HCT116 (cell line): ENCODE measurements at regions not wholly inside any gene's neighbourhood (a gene's known extent, or its start where the extent isn't known, plus 50 kb on each side); places are given as distances from the start of the nearest gene placed in this dataset.

Experiments
- ATAC-seq: fragments of 200-7000 bp; cut with Tn5 transposase; 2 replicates; pipeline ENCODE4 v1.9.1; 2020; ENCODE audit warnings: mild to moderate bottlenecking, moderate library complexity
- BruUV-seq: library from RNA; stranded (reverse); fragments of 400-500 nt; replicated peaks from 2 replicates; lab custom pipeline; 2021; lab: Mats Ljungman, UMichigan
- CTCF ChIA-PET: fragments of 300-600 bp; sonication (Branson Sonifier 250); formaldehyde crosslinking; loops from one replicate; lab custom pipeline; 2021; ENCODE audit warnings: antibody characterized with exemption; lab: Charles Lee
- POLR2A ChIA-PET: fragments of 300-600, 350-600 bp; sonication (Branson Sonifier 250); formaldehyde crosslinking; loops from one replicate; lab custom pipeline; 2021; ENCODE audit warnings: antibody characterized with exemption; lab: Charles Lee
- RAD21 ChIA-PET, 2 experiments: fragments of 300-600 bp; sonication (Branson Sonifier 250); formaldehyde crosslinking; loops; one replicate each; lab custom pipeline; 2023; ENCODE audit warnings: low total read pairs in 2 of 2; ENCODE audit not compliant: uncharacterized antibody in 2 of 2, unreplicated experiment in 2 of 2, low non-redundant PET in 1 of 2; lab: Charles Lee
- DNase-seq: peaks from one replicate; pipeline ENCODE4 v3.0.0-alpha.2; 2010; ENCODE audit warnings: low read depth, low spot score
- H2AFZ ChIP-seq: fragments of 200-600 bp; shearing (Covaris generic), sonication (generic); 2 replicates; pipeline ENCODE4 v1.6.1; 2017; ENCODE audit warnings: low read depth, mixed run types, mixed read lengths, antibody characterized with exemption, low read length; ENCODE audit not compliant: poor library complexity, severe bottlenecking
- H3K27ac ChIP-seq: 2 replicates; pipeline ENCODE4 v1.5.1; 2012; ENCODE audit warnings: low read depth, low read length
- H3K27me3 ChIP-seq: fragments of 200-600 bp; sonication (generic); 2 replicates; pipeline ENCODE4 v1.6.1; 2016; ENCODE audit warnings: mixed run types, low read length, mixed read lengths; ENCODE audit not compliant: insufficient read depth
- H3K36me3 ChIP-seq, 2 experiments: fragments of 200-500 bp in 1 of 2; fragments of 200-600 bp in 1 of 2; sonication (Bioruptor generic) in 1 of 2; sonication (generic) in 1 of 2; 2 replicates each; pipeline versions ENCODE4 v1.5.1 to v1.6.1; 2014 to 2016; ENCODE audit warnings: low read length in 2 of 2, inconsistent platforms in 1 of 2, mixed read lengths in 1 of 2, mixed run types in 1 of 2; ENCODE audit not compliant: insufficient read depth in 2 of 2, control insufficient read depth in 1 of 2
- H3K4me1 ChIP-seq, 2 experiments: fragments of 200-600 bp in 1 of 2; sonication (generic) in 1 of 2; 2 replicates each; pipeline versions ENCODE4 v1.5.1 to v1.6.1; 2012 to 2017; ENCODE audit warnings: low read length in 2 of 2, inconsistent platforms in 1 of 2, mild to moderate bottlenecking in 1 of 2, mixed read lengths in 1 of 2, mixed run types in 1 of 2, moderate library complexity in 1 of 2; ENCODE audit not compliant: insufficient read depth in 2 of 2, control insufficient read depth in 1 of 2
- H3K4me2 ChIP-seq: fragments of 200-600 bp; sonication (generic); 2 replicates; pipeline ENCODE4 v1.6.1; 2017; ENCODE audit warnings: mixed run types, low read length, mixed read lengths
- H3K4me3 ChIP-seq, 2 experiments: fragments of 200-600 bp in 1 of 2; sonication (generic) in 1 of 2; replicated peaks in 1 of 2; 2 replicates each; pipeline ENCODE4 v1.5.1; 2011 to 2016; ENCODE audit warnings: low read length in 2 of 2, control low read depth in 1 of 2, low read depth in 1 of 2, mild to moderate bottlenecking in 1 of 2, mixed read lengths in 1 of 2, mixed run types in 1 of 2
- H3K79me2 ChIP-seq: fragments of 200-600 bp; sonication (generic); 2 replicates; pipeline ENCODE4 v1.6.1; 2017; ENCODE audit warnings: mild to moderate bottlenecking, mixed run types, low read length, moderate library complexity, mixed read lengths; ENCODE audit not compliant: insufficient read depth
- H3K9ac ChIP-seq: fragments of 200-600 bp; sonication (generic); 2 replicates; pipeline ENCODE4 v1.6.1; 2016; ENCODE audit warnings: low read length, mixed read lengths
- H3K9me2 ChIP-seq: fragments of 200-600 bp; sonication (generic), shearing (Covaris generic); 2 replicates; pipeline ENCODE4 v1.6.1; 2017; ENCODE audit warnings: mixed run types, mild to moderate bottlenecking, moderate library complexity; ENCODE audit not compliant: insufficient read depth
- H3K9me3 ChIP-seq, 2 experiments: fragments of 200-500 bp in 1 of 2; fragments of 200-600 bp in 1 of 2; sonication (Bioruptor generic) in 1 of 2; sonication (generic) in 1 of 2; 2 replicates each; pipeline ENCODE4 v1.6.1; 2014 to 2017; ENCODE audit warnings: low read length in 2 of 2, mixed read lengths in 2 of 2, inconsistent platforms in 1 of 2, low read depth in 1 of 2, mild to moderate bottlenecking in 1 of 2, mixed run types in 1 of 2, moderate library complexity in 1 of 2; ENCODE audit not compliant: control insufficient read depth in 1 of 2, insufficient read depth in 1 of 2
- H4K20me1 ChIP-seq: fragments of 200-600 bp; sonication (generic), shearing (Covaris generic); 2 replicates; pipeline ENCODE4 v1.6.1; 2017; ENCODE audit warnings: mixed run types, mild to moderate bottlenecking, moderate library complexity; ENCODE audit not compliant: insufficient read depth
- CBX3 ChIP-seq: IDR thresholded peaks from 2 replicates; pipeline ENCODE4 v1.6.1; 2012; ENCODE audit warnings: low read depth
- EZH2phosphoT487 ChIP-seq: fragments of 200-600 bp; IDR thresholded peaks from 2 replicates; pipeline ENCODE4 v1.6.1; 2018; ENCODE audit warnings: antibody characterized with exemption, borderline replicate concordance
- JUND ChIP-seq: IDR thresholded peaks from 2 replicates; pipeline ENCODE4 v1.6.1; 2012
- POLR2A ChIP-seq: IDR thresholded peaks from 2 replicates; pipeline ENCODE4 v1.7.0; 2011; ENCODE audit warnings: borderline replicate concordance; ENCODE audit not compliant: insufficient read depth, insufficient read length; ENCODE audit errors: extremely low read depth
- POLR2AphosphoS5 ChIP-seq: IDR thresholded peaks from 2 replicates; pipeline ENCODE4 v1.6.1; 2011; ENCODE audit warnings: mild to moderate bottlenecking, low read depth, low read length, moderate library complexity
- SP1 ChIP-seq: IDR thresholded peaks from 2 replicates; pipeline ENCODE4 v1.6.1; 2012; ENCODE audit warnings: low read depth
- TCF7L2 ChIP-seq: IDR thresholded peaks from 2 replicates; pipeline ENCODE4 v1.7.0; 2011; ENCODE audit warnings: borderline replicate concordance, inconsistent platforms; ENCODE audit not compliant: insufficient read depth, insufficient read length; ENCODE audit errors: extremely low read depth
- ZFX ChIP-seq: fragments of 450-650 bp; IDR thresholded peaks from 2 replicates; pipeline ENCODE4 v1.6.1; 2017
- intact Hi-C: fragments of 100-400 bp; cut with micrococcal nuclease; formaldehyde crosslinking; loops from 2 replicates; pipeline ENCODE4 v1.10.0; 2022
- TF ChIP-seq, protein P1 (sequence below): IDR thresholded peaks from 2 replicates; pipeline ENCODE4 v1.6.1; 2012
- TF ChIP-seq, protein P2 (sequence below): IDR thresholded peaks from 2 replicates; pipeline ENCODE4 v1.6.1; 2012; ENCODE audit warnings: low read depth
- TF ChIP-seq, protein P3 (sequence below), 3 experiments: fragments of 200-600 bp in 1 of 3; sonication (generic) in 1 of 3; IDR thresholded peaks in 2 of 3; conservative IDR thresholded peaks in 1 of 3; 2 replicates each; pipeline ENCODE4 v1.5.1; 2012 to 2017; ENCODE audit warnings: low read depth in 2 of 3, low read length in 2 of 3, antibody characterized with exemption in 1 of 3, borderline replicate concordance in 1 of 3, control low read depth in 1 of 3, mild to moderate bottlenecking in 1 of 3, mixed read lengths in 1 of 3, mixed run types in 1 of 3, moderate library complexity in 1 of 3; ENCODE audit not compliant: insufficient read depth in 1 of 3

DNA sequence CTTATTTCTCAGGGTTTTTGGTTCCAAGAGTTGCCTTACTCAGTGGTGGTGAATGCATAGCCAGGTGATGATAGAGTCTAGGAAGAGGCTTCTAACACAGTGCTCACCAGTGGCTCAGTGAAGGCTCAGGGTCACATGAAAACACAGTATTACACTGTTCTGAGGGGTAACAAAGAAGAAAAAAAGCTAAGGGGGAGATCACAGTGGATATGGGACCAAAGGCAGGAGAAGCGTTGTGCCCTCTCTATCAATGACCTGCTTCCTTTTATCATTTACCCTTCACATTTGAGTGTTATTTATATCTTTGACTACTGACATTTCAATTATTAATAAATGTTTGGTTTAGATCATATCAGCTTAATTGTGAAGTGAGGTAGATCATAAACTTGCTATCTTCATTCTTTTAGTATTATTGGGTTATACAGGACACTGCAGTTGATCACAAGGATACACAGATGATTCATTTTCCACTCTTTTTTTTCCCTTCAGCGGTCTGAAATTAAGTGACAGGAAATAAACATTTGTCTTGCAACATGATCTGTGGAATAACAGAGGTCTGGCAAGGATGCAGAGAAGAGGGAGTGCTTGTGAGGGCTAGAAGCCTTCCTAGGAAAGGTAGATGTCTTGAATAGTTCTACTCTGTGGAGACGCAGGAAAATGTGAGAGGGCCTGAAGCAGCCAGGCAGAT, 171.7 kb downstream of the C3orf38 start:
- Histone ChIP-seq H3K4me1 (no peaks in the 10 kb centered on the region), H3K27me3 (no peaks in the 10 kb centered on the region), H3K27ac (no peak overlapping the region), H3K9me2 (no peaks in the 10 kb centered on the region), H3K9ac (no peak overlapping the region), H3K79me2 (no peaks in the 10 kb centered on the region), H3K4me2 (no peak overlapping the region), H3K36me3 (no peaks in the 10 kb centered on the region), H4K20me1 (no peaks in the 10 kb centered on the region), H2AFZ (no peak overlapping the region), H3K4me3 (no peak overlapping the region), H3K9me3 (no peaks in the 10 kb centered on the region; a peak in 1 of 4 replicates)
- TF ChIP-seq CBX3 (no peak), EZH2phosphoT487 (no peak), JUND (no peak), POLR2A (no peak), ZFX (no peak), TCF7L2 (no peak), SP1 (no peak), POLR2AphosphoS5 (no peak)
- TF ChIP-seq, protein P1, sequence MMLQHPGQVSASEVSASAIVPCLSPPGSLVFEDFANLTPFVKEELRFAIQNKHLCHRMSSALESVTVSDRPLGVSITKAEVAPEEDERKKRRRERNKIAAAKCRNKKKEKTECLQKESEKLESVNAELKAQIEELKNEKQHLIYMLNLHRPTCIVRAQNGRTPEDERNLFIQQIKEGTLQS: no peak
- TF ChIP-seq, protein P2, sequence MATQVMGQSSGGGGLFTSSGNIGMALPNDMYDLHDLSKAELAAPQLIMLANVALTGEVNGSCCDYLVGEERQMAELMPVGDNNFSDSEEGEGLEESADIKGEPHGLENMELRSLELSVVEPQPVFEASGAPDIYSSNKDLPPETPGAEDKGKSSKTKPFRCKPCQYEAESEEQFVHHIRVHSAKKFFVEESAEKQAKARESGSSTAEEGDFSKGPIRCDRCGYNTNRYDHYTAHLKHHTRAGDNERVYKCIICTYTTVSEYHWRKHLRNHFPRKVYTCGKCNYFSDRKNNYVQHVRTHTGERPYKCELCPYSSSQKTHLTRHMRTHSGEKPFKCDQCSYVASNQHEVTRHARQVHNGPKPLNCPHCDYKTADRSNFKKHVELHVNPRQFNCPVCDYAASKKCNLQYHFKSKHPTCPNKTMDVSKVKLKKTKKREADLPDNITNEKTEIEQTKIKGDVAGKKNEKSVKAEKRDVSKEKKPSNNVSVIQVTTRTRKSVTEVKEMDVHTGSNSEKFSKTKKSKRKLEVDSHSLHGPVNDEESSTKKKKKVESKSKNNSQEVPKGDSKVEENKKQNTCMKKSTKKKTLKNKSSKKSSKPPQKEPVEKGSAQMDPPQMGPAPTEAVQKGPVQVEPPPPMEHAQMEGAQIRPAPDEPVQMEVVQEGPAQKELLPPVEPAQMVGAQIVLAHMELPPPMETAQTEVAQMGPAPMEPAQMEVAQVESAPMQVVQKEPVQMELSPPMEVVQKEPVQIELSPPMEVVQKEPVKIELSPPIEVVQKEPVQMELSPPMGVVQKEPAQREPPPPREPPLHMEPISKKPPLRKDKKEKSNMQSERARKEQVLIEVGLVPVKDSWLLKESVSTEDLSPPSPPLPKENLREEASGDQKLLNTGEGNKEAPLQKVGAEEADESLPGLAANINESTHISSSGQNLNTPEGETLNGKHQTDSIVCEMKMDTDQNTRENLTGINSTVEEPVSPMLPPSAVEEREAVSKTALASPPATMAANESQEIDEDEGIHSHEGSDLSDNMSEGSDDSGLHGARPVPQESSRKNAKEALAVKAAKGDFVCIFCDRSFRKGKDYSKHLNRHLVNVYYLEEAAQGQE: no peak
- TF ChIP-seq, protein P3, sequence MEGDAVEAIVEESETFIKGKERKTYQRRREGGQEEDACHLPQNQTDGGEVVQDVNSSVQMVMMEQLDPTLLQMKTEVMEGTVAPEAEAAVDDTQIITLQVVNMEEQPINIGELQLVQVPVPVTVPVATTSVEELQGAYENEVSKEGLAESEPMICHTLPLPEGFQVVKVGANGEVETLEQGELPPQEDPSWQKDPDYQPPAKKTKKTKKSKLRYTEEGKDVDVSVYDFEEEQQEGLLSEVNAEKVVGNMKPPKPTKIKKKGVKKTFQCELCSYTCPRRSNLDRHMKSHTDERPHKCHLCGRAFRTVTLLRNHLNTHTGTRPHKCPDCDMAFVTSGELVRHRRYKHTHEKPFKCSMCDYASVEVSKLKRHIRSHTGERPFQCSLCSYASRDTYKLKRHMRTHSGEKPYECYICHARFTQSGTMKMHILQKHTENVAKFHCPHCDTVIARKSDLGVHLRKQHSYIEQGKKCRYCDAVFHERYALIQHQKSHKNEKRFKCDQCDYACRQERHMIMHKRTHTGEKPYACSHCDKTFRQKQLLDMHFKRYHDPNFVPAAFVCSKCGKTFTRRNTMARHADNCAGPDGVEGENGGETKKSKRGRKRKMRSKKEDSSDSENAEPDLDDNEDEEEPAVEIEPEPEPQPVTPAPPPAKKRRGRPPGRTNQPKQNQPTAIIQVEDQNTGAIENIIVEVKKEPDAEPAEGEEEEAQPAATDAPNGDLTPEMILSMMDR (IDR thresholded peaks at IDR 0.05 in 2 of 3, conservative IDR thresholded peaks at IDR 0.05 in 1 of 3; ENCODE audit: borderline replicate concordance in 1 of 3, insufficient read depth in 1 of 3, low read depth in 2 of 3, low read length in 2 of 3): no peak
- intact Hi-C loops: no loop called here
- ChIA-PET POLR2A (no interaction called here), CTCF (no interaction called here), RAD21 (no interaction called here)
- BruUV-seq: no TSS peak
- no peak for DNase-seq
- ATAC-seq: no peak
